ENCODE measurements at regions not wholly inside any gene's neighbourhood (a gene's known extent, or its start where the extent isn't known, plus 50 kb on each side); places are given as distances from the start of the nearest gene placed in this dataset.

DNA sequence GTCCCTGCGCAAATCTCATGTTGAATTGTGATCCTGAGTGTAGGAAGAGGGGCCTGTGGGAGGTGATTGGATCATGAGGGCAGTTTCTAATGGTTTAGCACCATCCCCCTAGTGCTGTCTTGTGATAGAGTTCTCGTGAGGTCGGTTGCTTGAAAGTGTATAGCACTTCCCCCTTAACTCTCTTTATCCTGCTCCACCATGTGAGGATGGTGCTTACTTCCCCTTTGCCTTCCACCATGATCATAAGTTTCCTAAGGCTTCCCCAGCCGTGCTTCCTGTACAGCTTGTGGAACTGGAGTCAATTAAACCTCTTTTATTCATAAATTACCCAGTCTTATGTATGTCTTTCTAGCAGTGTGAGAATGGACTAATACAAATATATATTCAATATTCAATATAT lies 303.7 kb upstream of the SEL1L start:
- no peak for DNase-seq (ENCODE audit: low spot score)

DNA sequence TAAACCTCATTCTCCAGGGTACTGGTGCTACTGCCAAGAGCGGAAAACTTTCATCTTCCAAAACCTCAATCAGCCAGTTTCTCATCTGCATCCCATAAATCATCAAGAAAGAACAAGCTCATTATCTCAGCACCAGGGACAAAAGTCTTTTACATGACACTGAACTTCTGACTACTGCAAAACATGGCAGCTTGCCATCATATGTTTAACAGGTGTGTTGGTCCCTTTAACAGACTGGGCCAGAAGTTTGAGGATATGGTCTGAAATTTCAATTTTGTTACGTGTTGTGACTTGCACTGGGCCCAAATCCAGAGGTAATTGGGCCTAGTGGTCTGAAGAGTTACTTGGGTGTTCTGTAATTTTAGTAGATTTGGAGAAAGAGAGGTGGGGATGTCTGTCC lies 305.4 kb upstream of the SEL1L start:
- DNase-seq (ENCODE audit: low spot score): no peak

DNA sequence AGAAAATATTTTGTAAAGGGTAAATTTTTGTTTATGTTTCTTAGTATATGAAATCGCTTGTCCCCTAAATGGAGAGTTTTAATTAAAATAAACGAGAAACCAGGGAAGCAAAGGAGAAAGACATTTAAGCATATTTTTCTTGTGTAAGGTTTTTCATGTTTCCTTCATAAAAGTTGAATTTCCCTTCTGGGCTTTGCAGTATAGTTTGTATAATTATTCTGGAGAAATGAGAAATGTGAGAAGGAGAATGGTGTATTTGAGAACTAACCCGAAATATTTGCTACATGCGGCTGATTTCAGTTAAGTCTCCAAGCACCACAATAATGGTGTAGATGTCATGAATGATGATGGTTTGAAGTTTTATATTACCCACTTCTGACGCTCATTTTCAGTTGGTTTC lies 307.7 kb upstream of the SEL1L start:
- DNase-seq (ENCODE audit: low spot score): no peak

DNA sequence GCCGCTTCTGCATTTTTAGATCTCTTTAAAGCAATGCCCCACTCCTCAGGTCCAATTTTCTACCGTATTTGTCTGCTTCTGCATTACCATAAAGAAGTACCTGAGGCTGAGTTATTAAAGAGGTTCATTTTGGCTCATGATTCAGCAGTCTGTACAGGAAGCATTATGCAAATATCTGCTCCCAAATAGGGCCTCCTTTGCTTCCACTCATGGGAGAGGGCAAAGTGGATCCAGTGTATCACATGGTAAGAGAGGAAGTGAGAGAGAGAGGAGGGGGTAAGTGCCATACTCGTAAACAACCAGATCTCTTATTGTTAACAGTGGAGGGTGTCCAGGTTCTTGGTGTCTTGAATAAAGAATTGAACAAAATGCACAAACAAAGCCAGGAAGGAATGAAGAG lies 316.1 kb upstream of the SEL1L start:
- DNase-seq (ENCODE audit: low spot score): no peak

DNA sequence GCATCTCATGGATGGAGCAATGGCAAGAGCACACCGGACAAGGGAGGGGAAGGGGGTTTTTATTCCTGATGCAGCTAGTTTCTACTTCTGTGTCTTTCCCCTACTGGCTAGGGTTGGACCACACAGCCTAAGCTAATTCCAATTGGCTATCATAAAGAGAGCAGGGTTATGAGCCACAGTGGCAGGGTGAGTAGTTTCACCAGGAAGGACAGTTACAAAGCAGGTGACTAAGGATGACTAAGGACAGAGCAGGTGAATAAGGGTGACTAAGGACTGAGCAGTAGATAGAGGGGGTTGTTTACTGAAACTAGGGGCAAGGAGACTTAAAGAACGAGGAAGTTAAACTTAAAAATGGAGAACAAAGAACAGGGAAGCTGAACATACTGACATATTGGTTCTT lies 321.4 kb upstream of the SEL1L start:
- no peak for DNase-seq (ENCODE audit: low spot score)

DNA sequence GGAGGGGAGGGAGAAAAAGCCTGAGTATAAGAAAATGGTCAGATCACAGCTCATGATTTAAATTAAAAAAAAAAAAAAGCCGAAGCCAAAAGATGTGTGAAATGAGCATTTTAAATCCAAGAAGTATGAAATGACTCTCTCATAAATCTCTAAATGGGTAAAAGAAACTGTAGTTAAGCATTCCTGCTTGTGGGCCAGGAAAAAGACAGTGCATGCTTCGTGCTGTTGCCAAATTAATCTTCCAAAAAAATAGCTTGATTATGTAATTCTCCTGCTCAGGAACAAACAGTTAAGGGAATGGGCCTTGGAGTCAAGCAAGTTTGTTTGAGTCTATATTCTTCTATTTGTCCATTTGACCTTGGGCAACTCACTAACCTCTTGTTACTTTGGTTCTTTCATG lies 325.4 kb upstream of the SEL1L start:
- no peak for DNase-seq (ENCODE audit: low spot score)

DNA sequence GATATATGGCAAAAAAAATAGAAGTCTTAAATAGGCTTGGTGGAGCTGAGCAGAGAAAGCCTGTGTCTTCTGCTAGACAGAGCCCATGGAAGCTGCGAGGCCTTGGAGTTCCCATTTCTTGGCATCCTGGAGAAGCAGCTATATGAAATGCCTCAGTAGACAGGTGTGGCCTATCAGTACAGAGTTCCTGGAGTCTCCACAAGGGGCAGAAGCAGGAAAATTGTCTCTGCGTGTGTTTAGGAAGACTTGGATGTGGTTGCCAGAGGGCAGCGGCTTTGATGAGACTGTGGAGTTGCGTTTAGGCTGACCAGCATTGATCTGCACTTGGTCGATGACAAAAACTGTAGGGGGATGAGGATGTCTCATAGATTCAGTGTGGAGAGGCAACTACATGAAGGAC lies 334.5 kb upstream of the SEL1L start:
- DNase-seq (ENCODE audit: low spot score): no peak

DNA sequence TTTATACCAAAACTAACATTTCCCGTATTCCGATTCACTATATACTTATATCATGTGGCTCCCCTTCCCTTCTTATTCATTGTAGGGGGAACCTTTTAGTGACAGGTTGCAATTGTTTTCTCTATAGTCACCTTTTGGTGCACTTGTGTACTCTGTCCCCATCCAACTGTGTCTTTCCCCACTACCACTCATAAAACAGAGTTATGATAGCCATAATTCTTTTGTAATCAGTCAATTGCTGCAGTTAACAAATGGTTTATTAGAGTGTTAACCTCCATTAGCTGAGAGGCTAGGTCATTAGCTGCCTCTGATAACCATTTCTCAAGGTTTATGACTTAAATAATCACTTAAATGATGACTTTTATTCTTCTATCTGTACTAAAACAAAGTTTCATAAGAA lies 338.1 kb upstream of the SEL1L start:
- DNase-seq (ENCODE audit: low spot score): no peak

DNA sequence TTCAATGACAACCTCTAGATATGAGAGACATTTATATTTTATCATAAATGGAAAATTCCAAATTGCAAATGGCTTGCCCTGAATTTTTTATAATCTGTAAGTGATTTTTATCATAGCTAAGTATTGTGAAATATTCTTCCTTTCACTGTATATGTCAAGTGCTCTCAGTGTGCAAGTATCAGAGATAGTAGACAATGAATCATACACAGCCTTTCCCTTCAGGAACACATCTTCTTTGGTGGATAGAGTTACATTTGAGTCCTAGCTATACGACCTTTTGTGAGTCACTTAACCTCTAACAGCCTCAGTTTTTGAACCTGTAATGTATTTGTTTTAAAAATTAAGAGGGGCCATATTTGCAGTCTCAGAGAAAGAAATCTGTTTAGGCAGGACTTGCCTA lies 350.7 kb upstream of the SEL1L start:
- DNase-seq (ENCODE audit: low spot score): no peak

DNA sequence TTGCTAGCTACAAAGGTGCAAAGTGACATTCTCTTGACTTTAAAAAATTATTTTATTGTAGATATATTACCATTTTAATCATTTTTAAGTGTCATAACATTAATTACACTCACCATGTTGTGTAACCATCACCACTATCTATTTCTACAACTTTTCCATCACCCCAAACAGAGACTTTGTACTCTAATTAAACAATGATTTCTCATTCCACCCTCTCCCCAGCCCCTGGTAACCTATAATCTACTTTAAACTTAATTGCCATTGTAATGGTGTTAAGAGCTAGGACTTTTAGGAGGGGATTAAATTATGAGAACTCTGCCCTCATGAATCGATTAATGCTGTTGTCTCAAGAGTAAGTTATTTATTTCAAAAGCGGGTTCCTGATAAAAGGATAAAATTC lies 352.9 kb upstream of the SEL1L start:
- DNase-seq (ENCODE audit: low spot score): no peak

DNA sequence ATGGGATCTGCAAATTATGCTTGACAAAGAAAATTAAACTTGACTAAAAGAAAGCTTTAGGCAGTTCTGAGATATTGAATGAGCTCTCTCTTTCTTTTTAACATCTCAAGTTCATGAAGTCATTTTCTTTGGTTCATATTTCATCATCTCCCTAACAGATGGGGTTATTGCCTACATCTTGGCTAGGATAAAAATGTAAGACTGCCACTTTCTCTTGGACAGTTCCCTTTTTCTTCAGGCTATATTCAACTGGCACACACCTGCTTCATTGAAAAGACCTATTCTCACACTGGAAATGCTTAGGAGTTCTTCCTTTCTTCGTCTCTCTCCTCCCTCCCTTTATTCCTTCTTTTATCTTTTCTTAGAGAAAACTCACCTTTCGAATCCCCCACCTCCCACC lies 355.9 kb upstream of the SEL1L start:
- no peak for DNase-seq (ENCODE audit: low spot score)

DNA sequence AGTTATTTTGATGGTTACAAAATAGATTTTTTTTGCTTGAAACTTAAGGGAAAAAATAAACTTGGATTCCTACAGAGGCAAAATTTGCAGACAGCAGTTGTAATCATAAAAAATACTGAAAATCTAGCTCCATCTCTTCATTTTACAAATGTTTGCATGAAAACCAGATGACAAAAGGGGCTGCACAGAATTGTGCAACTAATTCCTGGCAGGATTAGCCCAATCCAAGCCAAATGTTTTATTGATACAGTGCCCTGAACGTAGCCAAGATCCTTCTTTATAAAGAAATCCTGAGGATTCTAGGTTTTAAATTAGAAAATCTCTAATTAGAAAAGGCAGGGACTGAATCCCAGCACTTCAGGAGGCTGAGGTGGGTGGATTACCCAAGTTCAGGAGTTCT lies 356.4 kb upstream of the SEL1L start:
- DNase-seq (ENCODE audit: low spot score): no peak

DNA sequence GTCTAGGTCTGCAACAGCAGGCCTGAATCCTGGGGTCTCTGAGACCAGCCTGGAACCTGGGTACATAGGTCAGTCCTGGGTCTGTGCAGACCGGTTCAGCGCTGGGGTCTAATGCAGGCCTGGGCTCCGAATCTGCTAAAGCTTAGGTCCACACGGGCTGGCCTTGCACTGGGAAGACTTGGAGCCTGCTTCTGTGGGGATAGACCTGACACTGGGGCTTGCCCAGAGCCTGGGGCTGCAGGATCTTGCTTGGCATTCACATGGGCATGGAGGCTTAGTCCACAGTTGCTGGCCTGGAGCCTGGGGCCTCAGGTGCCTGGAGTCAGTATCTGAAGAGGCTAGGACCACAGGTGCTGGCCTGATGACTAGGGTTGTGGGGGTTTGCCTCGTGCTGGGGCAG lies 369.8 kb upstream of the SEL1L start:
- no peak for DNase-seq (ENCODE audit: low spot score)

DNA sequence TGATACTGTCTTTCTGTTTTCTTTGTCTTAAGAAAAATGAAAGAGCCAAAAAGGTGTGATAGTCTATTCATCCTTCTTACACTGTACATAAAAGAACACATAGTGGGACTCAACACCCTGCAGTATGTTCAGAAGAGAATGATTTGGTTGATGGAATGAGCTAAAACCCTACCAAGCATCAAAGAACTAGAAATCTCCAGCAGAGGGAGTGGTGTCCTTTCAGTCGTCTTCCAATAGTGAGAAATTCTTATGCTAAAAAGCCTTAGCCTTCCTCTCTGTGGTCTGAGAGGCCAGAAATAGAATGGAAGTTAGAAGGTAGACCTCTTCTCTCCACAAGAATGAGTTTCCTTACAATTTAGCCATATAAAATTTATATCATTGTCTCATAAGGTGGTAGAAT lies 393.4 kb upstream of the SEL1L start:
- no peak for DNase-seq (ENCODE audit: low spot score)

DNA sequence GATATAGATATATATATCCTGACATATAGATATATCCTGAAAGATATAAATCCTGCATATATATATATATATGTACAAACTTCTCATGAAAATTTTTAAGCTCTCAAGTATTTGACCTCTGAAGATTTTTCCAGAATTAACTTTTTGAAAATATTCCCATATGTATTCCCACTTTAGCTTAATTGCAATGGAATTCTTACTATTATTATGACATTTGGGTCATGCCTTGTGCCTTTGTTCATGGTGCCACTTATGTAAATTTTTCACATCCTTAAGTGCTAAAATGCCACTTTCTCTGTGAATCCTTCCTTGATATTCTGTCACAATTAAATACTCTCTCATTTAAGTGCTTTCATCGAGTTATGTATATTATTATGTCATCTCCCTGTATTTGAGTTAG lies 398.2 kb upstream of the SEL1L start:
- DNase-seq (ENCODE audit: low spot score): no peak

DNA sequence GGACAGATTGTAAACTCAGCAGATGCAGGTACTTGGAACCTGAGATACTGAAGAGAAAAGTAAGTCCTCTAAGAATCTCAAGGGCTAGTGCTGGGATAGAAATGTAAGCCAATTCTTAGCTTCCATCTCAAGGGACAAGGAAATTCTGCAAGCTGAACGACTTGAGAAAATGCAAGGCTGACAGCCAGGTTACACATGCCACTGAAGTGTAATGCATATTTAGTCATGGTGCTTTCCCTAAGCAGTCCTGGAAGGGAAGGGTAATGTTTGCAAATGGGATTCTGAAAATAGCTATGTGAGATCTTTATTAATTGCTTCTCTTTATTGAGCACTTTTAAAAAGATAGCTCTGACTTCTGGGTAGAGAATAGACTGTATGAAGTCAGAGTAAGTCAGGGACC lies 402.7 kb upstream of the SEL1L start:
- no peak for DNase-seq (ENCODE audit: low spot score)

DNA sequence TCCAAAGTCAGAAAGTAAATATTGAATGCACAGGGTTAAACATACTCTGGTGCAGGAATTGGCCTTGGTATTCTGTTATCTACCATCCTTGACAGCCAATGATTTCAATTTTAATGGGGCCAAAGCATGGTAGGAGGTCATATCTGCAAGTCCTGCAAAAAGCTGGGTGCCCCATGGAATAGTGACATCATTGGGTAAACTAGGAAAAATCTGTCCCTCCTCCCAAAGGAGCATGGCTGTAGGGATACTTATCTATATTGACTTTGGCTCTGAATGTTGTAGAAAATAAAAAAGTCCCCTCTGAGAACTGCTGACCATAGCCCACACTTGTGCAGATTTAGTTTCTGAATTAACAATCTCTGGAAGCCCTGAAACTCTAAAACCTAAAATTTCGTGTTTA lies 403.2 kb upstream of the SEL1L start:
- no peak for DNase-seq (ENCODE audit: low spot score)

DNA sequence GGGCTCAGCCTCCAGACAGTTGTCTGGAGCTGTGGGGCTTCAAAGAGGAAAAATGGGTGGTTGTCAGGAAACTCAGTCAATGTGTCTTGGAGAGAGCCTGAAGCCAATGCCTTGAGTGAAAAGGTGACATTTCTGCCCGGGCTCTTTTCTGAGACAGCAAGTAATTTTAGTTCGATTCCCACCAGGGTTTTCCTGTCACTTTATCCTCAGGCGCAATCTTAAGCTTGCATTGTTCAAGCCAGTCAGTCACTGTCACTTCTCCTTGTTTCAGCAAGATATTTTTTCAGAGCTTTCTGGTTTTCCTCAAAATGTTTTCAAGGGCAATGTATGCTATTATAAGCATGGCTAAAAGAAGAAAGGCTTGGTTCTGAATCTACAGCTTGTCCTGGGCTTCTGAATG lies 404.7 kb upstream of the SEL1L start:
- no peak for DNase-seq (ENCODE audit: low spot score)

DNA sequence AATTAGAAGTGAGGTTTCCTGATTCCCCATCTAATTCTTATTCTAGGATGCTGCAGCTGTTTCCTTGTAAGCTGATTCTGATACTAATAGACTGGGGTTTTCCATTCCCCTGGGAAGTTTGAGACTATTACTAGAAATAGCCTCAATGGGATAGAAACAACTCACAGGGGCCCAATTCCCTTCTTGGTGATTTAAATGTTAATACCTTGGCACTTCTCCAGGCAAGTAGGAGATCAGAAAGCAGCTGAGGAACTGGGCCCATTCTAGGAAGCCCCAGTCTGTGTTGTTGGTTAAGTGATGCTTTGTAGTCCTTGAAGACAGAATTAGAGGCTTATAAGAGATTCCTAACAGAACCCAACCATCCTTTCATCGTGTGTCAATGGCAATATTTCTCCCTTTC lies 407.0 kb upstream of the SEL1L start:
- no peak for DNase-seq (ENCODE audit: low spot score)

DNA sequence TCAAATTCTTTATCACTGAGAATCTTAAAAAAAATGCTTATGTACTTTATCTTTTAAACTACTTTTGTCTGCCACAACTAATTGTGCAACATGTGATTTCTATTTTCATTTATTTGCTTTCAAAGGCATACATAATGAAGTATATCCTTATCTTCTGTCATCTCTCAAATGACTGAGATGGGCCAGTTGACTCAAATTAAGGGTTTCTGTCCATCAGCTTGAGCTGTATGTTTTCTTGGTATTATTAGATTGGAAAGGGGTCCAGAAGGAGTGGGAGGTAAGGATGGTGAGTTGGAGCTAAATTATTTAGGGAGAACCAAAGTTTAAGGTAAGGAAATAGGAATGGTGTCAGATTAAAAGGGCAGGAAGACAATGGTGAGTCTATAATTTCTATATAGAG lies 408.4 kb upstream of the SEL1L start:
- no peak for DNase-seq (ENCODE audit: low spot score)

DNA sequence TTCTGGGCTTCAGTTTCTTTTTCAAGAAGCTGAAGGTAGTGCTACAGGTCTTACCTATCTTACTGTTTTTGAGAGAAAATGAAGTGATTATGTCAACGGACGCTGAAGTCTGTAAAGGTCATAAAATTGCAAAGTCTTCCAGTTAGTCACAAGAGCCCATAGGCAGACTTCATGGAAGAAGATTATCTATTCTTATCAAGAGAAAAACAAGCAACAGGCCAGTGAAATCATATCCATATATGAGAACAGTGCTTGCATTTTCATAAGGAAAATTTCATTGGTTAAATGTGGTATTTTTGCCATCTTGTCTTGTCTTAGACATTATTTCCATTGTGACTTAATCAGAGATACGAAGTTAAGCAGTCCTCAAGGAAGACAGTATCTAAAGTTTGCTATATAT lies 412.7 kb upstream of the SEL1L start:
- DNase-seq (ENCODE audit: low spot score): no peak

DNA sequence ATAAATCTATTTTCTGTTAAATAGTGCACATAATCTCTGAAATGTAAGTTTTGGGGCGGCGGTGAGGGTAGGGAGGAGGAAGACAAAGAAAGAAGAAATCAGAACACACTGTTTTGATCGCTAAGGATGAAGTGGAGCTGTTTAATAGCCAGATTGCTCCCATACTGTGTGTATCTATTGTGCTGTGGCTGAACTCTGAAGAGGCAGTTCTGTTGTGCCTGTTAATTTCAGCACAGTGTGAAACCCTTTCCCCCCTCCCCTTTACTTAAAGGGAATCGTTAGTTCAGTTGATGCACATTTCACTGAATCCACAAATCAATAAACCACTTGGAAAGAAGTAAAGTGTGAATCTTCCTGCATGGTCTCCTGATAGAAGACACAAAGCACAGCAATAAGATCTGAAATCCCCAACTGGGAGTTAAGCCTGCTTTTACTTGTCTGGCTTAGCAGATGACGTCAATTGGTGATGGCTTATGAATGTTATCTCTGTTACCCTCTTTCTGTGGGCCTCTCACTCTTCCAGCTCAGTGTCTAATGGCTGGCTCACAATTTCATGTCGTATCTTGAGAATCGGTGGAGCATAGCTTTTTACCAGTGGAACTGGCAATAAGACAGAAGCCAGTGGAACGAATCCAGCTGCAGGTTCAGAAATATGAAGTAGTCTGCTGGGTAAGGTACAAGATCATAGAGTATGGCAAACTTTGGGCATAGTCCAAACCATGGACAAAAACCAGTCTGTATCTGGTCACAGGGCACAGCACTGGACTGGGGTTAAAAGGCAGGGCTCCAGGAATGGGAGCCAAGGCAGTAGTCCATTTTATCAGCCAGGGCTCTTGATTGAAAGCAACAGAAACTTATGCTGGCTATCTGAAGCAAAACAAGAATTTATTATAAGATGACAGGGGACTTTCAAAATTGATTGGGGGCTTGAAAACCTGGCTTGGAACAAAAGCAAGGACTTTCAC lies 413.5 kb upstream of the SEL1L start:
- DNase-seq (ENCODE audit: low spot score): no peak

DNA sequence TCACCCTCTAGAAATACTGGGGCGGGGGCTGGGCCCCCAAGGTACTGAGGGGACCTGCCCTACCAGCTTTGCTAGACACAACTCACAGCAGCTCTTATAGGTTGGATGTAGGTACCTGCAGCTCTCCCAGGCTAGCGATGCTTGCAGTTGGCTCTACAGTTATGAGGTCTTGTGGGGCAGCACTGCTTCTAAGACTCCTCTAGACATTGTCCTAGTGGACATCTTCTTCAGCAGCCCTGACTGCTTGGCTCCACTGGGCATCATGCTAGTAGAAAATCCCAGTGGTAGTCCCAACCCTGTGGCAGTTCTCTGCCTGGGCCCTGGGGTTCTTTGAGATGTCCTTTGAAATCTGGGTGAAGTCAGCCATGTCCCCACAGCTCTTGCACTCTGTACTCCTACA lies 419.3 kb upstream of the SEL1L start:
- no peak for DNase-seq (ENCODE audit: low spot score)

DNA sequence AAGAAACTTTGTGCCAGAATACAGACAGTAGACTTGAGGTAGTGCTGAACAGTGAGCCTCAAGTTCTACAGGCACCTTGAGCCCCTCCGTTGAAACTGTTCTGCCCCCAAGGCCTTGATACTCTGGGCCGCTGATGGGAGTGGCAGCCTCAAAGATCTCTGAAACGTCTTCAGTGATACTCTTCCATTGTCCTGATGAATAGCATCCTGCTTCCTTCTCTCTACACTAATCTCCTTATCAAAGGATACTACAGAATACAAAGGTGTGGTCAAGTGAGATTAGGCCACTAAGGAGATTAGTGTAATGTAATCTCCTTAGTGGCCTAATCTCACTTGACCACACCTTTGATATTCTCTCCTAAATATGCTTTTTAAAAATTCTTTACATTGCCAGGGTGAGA lies 419.8 kb upstream of the SEL1L start:
- no peak for DNase-seq (ENCODE audit: low spot score)
